Left lung (tissue), 4 donors: ENCODE measurements at regions not wholly inside any gene's neighbourhood (a gene's known extent, or its start where the extent isn't known, plus 50 kb on each side); places are given as distances from the start of the nearest gene placed in this dataset.

Source experiments
- ATAC-seq: fragments of 200-7000 bp; cut with Tn5 transposase; one replicate; pipeline ENCODE4 v1.9.1; 2020; ENCODE audit warnings: moderate library complexity
- DNase-seq, 4 donors: peaks; one replicate each; pipeline ENCODE4 v3.0.0-alpha.2; 2013 to 2020
- H3K27ac ChIP-seq, 2 donors: fragments of 200-600 bp; sonication (generic) in 1 of 2; one replicate each; pipeline versions ENCODE4 v1.5.0 to v1.8.0; 2020 to 2021
- H3K27me3 ChIP-seq, 2 donors: fragments of 200-600 bp; sonication (generic) in 1 of 2; one replicate each; pipeline versions ENCODE4 v1.5.0 to v1.8.0; 2020 to 2021
- H3K36me3 ChIP-seq, 2 donors: fragments of 200-600 bp; sonication (generic) in 1 of 2; one replicate each; pipeline versions ENCODE4 v1.5.0 to v1.8.0; 2020 to 2021
- H3K4me1 ChIP-seq, 2 donors: fragments of 200-600 bp; one replicate each; pipeline ENCODE4 v1.8.0; 2021
- H3K4me3 ChIP-seq, 2 donors: fragments of 200-600 bp; sonication (generic) in 1 of 2; one replicate each; pipeline versions ENCODE4 v1.5.0 to v1.8.0; 2020 to 2021; ENCODE audit warnings: mild to moderate bottlenecking in 1 of 2
- H3K9me3 ChIP-seq, 2 donors: fragments of 200-600 bp; sonication (generic) in 1 of 2; one replicate each; pipeline versions ENCODE4 v1.5.0 to v1.8.0; 2020 to 2021
- intact Hi-C, 2 donors: fragments of 100-400 bp; cut with DNase I; formaldehyde crosslinking; loops; one replicate each; pipeline versions ENCODE4 v1.11.2 to v1.14.2; 2022
- TF ChIP-seq, protein P1 (sequence below), 2 donors: fragments of 200-600 bp; sonication (generic) in 1 of 2; IDR thresholded peaks; one replicate each; pipeline versions ENCODE4 v1.5.0 to v1.8.0; 2021; ENCODE audit warnings: antibody characterized with exemption in 2 of 2
- donor health status: DM: no; HTN: yes; CAD: no.
- donor health status: DM: no; HTN: no; CAD: no.

DNA sequence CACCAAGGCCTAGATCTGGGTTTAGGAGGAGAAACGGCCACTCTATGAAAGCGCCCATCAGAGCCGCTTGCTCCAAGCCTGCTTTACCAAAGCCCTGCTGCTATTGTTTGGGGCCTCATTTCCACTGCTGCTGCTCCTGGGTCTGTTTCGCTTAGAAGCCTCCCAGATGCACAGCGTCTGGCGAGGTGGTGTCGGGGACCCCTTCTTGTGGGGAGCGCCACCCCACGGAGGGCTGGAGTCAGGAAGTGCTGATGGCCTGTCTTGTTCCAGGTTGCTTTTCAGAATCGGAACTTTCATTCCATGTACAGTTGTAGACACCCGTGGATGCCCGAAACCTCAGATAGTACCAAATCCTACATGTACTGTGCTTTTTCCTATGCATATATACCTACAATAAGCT is 204.9 kb upstream of the TWIST2 start:
- intact Hi-C loops, result no loop called here
- ATAC-seq, result no peak
- no peaks in the 10 kb centered on the region for H3K36me3 ChIP-seq
- no peaks in the 10 kb centered on the region for H3K4me1 ChIP-seq
- DNase-seq, result no peak
- no peaks in the 10 kb centered on the region for H3K9me3 ChIP-seq
- TF ChIP-seq, protein P1, sequence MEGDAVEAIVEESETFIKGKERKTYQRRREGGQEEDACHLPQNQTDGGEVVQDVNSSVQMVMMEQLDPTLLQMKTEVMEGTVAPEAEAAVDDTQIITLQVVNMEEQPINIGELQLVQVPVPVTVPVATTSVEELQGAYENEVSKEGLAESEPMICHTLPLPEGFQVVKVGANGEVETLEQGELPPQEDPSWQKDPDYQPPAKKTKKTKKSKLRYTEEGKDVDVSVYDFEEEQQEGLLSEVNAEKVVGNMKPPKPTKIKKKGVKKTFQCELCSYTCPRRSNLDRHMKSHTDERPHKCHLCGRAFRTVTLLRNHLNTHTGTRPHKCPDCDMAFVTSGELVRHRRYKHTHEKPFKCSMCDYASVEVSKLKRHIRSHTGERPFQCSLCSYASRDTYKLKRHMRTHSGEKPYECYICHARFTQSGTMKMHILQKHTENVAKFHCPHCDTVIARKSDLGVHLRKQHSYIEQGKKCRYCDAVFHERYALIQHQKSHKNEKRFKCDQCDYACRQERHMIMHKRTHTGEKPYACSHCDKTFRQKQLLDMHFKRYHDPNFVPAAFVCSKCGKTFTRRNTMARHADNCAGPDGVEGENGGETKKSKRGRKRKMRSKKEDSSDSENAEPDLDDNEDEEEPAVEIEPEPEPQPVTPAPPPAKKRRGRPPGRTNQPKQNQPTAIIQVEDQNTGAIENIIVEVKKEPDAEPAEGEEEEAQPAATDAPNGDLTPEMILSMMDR (IDR thresholded peaks at IDR 0.05), result no peak
- no peak overlapping the region for H3K4me3 ChIP-seq
- no peak overlapping the region for H3K27ac ChIP-seq
- no peaks in the 10 kb centered on the region for H3K27me3 ChIP-seq

DNA sequence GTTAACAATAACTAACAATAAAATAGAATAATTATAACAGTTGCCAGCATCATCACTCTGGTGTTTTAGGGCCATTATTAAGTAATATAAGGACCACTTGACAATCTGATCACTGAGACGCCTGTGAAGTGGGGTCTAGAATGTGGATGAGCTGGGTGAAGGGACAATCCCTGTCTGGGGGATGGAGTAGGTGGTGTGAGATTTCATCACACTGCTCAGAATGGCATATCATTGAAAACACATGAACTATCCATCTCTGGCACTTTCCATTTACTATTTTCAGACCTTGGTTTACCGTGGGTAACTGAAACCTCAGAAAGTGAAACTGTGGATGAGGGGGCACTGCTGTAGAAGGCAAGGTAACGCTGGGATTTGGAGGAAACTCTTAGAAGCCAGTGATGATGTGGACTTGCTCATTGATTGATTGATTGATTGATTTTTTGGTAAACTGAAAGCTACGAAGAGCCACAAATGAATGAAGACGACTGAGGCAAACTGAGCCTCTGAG is 204.4 kb upstream of the TWIST2 start:
- ATAC-seq, result no peak
- TF ChIP-seq, protein P1 (IDR thresholded peaks at IDR 0.05), result no peak
- no peak for DNase-seq
- intact Hi-C loops, result no loop called here
- no peaks in the 10 kb centered on the region for H3K4me1 ChIP-seq
- no peaks in the 10 kb centered on the region for H3K9me3 ChIP-seq
- H3K27me3 ChIP-seq, result no peaks in the 10 kb centered on the region
- H3K4me3 ChIP-seq, result no peak overlapping the region
- H3K36me3 ChIP-seq, result no peaks in the 10 kb centered on the region
- H3K27ac ChIP-seq, result no peak overlapping the region

DNA sequence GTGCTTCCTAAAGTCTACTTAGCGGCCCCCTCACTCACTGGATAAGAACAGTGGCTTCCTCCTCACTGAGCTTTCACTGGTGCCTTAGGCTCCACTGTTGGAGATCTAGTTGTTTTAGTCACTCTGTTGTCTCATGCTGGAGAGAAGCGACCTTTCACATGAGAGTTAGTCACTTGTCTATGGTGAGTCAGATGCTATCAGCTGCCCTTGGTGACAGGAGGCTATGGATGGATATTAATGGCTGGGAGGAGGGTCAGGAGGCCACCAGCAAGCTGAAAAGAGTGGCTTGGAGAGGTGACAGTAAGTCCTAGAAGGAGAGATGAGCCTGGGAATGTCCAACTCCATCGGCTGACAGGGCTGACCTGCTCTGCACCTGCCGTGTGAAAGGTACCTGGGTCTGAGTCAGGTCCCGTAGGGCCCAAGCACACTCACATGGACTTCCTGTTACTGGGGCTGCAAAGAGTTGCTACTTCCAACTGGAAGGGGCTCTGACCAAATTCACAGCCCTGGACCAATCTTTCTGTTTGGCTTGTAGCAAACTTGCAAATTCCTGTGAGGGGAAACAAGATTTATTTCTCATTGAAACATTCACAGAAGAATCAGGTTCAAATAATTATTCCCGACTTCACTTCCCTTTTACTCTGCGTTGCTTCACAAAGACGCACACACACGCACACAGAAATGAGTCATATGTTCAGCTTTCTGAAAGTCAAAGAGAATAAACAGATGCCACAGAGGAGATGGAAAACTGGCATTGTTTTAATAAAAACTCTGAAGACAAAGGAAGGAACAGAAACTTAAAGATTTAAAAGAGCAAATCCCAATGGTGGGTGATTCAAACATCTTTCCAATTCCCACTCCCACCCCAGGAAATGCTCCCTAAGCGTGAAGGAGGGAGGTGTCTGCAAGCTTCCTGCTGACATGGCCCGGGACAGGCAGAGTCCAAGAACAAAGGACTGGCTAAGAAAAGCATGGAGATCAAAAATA is 203.5 kb upstream of the TWIST2 start:
- intact Hi-C loops, result no loop called here

DNA sequence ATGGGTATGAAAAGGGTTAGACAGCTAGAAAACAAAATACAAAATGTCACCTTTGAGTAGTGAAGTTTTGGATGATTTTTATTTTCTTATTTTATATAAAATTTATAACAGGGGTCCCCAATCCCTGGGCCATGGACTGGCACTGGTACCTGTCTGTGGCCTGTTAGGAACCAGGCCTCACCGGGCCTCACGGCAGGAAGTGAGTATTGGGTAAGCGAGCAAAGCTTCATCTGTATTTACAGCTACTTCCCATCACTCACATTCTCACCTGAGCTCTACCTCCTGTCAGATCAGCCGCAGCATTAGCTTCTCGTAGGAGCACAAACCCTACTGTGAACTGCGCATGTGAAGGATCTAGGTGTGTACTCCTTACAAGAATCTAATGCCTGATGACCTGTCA is 202.8 kb upstream of the TWIST2 start:
- intact Hi-C loops, result no loop called here
- Histone ChIP-seq H3K27ac (no peak overlapping the region), H3K4me3 (no peak overlapping the region), H3K4me1 (no peaks in the 10 kb centered on the region), H3K27me3 (no peaks in the 10 kb centered on the region), H3K36me3 (no peaks in the 10 kb centered on the region), H3K9me3 (no peaks in the 10 kb centered on the region)
- ATAC-seq (no peak), DNase-seq (no peak)
- TF ChIP-seq, protein P1 (IDR thresholded peaks at IDR 0.05), result no peak

More for the DNA sequence above, 203.5 kb upstream of the TWIST2 start:
- Histone ChIP-seq H3K27me3 (no peaks in the 10 kb centered on the region), H3K4me1 (no peaks in the 10 kb centered on the region), H3K36me3 (no peaks in the 10 kb centered on the region), H3K9me3 (no peaks in the 10 kb centered on the region), H3K27ac (peak overlapping the region in 1 of 2 donors; percentile 13), H3K4me3 (no peak overlapping the region)
- ATAC-seq (peak; percentile 46), DNase-seq (no peak)
- TF ChIP-seq, protein P1 (IDR thresholded peaks at IDR 0.05), result no peak

DNA sequence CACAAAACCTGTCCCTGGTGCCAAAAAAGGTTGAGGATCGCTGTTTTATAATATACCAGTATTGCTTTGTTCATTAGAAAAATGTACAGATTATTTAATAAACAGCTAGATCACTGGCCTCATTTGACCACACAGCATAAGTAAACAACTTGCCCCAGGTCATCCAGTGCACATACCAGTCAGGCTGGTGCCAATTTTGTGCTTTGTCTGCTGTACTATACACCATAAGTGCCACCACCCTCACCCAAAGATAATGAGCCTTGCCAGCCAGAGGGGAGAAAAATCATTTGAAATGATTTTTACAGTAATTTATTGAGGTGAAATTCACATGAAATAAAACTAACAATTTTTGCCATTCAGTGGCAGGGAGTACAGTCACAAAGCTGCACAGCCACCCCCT is 202.2 kb upstream of the TWIST2 start:
- Histone ChIP-seq H3K4me1 (no peaks in the 10 kb centered on the region), H3K9me3 (no peaks in the 10 kb centered on the region), H3K27me3 (no peaks in the 10 kb centered on the region), H3K4me3 (no peak overlapping the region), H3K27ac (no peak overlapping the region), H3K36me3 (no peaks in the 10 kb centered on the region)
- TF ChIP-seq, protein P1 (IDR thresholded peaks at IDR 0.05), result no peak
- DNase-seq (no peak), ATAC-seq (peak; percentile 84)
- intact Hi-C loops, result no loop called here
